BJ (cell line): ENCODE measurements at regions not wholly inside any gene's neighbourhood (a gene's known extent, or its start where the extent isn't known, plus 50 kb on each side); places are given as distances from the start of the nearest gene placed in this dataset.
"Not testable (repeated sequence)": the region's sequence is repeated elsewhere in the genome, so short reads cannot be mapped to it uniquely, and the experiment has no call there.

Experiments
- CTCF ChIA-PET: fragments of 350-600 bp; formaldehyde crosslinking; extraction: SDS; loops from one replicate; lab custom pipeline; 2021; ENCODE audit warnings: antibody characterized with exemption, inconsistent platforms; lab: Yijun Ruan, JAX
- POLR2A ChIA-PET: fragments of 300-600 bp; sonication (Branson Sonifier 250); formaldehyde crosslinking; extraction: SDS; loops from one replicate; lab custom pipeline; 2021; ENCODE audit warnings: antibody characterized with exemption; lab: Charles Lee
- DNase-seq: peaks from one replicate; pipeline ENCODE4 v3.0.0-alpha.2; 2011; ENCODE audit warnings: low read depth
- H3K27me3 ChIP-seq: 2 replicates; pipeline ENCODE4 v1.6.0; 2011; ENCODE audit warnings: low read length; ENCODE audit not compliant: control insufficient read depth, insufficient read depth
- H3K36me3 ChIP-seq: 2 replicates; pipeline ENCODE4 v1.5.1; 2011; ENCODE audit warnings: low read length; ENCODE audit not compliant: control insufficient read depth, insufficient read depth
- H3K4me3 ChIP-seq: 2 replicates; pipeline ENCODE4 v1.5.1; 2011; ENCODE audit warnings: low read depth, mild to moderate bottlenecking, control low read depth, low read length
- TF ChIP-seq, protein P1 (sequence below): IDR thresholded peaks from 2 replicates; pipeline ENCODE4 v1.5.1; 2011; ENCODE audit warnings: low read depth, mild to moderate bottlenecking, control low read depth, inconsistent platforms, low read length, moderate library complexity; ENCODE audit not compliant: insufficient read depth

DNA sequence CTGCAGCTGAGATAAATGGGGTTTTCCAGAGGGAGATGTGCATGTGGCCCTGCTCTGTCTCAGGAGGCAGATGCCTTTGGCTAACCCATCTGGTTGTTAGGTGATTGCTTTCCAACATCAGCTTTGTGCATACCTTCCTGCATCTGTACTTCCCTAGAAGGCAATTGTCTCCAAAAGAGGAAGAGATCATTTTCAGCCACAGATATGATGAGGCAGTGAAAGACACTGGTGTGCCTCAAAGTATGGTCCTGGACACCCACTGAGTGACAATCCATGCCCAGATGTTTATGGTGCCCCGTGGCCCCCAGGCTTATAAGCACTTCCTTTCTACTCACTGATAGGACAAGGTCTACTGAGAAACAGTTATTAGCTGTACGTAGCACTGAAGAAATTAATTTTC lies 117.5 kb upstream of the NR2F2 start:
- Histone ChIP-seq H3K4me3 (no peak overlapping the region), H3K36me3 (no peaks in the 10 kb centered on the region), H3K27me3 (no peaks in the 10 kb centered on the region)
- DNase-seq: no peak
- ChIA-PET POLR2A (no interaction called here), CTCF (interaction anchor here (1.0 to 1.4 kb wide), 2 partner anchors 9 to 12 kb away, joined by 4 read pairs; no protein-coding TSS in a partner anchor)
- TF ChIP-seq, protein P1, sequence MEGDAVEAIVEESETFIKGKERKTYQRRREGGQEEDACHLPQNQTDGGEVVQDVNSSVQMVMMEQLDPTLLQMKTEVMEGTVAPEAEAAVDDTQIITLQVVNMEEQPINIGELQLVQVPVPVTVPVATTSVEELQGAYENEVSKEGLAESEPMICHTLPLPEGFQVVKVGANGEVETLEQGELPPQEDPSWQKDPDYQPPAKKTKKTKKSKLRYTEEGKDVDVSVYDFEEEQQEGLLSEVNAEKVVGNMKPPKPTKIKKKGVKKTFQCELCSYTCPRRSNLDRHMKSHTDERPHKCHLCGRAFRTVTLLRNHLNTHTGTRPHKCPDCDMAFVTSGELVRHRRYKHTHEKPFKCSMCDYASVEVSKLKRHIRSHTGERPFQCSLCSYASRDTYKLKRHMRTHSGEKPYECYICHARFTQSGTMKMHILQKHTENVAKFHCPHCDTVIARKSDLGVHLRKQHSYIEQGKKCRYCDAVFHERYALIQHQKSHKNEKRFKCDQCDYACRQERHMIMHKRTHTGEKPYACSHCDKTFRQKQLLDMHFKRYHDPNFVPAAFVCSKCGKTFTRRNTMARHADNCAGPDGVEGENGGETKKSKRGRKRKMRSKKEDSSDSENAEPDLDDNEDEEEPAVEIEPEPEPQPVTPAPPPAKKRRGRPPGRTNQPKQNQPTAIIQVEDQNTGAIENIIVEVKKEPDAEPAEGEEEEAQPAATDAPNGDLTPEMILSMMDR: no peak

DNA sequence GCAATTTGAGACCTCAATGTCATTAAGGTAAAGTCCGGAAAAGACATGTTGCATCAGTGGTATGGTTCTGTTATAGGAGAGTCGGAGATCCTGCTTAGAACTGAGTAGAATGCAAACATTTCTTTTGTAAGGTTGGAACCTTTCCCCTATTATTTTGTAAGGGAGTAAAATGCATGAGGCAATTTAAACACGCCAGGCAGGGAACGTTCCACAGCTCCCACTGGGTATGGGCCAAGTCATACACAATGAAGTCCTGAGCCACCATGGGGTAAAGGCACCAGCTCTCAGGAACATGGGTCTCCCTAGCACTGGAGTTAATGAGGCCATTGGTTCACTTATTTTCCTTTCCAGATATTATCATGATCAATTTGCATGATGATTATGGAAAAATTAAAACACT lies 116.6 kb upstream of the NR2F2 start:
- CTCF ChIA-PET: interaction anchor here (1.4 kb wide), 1 partner anchor 10 kb away, joined by 4 read pairs; no protein-coding TSS in a partner anchor
- TF ChIP-seq, protein P1: no peak
- Histone ChIP-seq H3K36me3 (no peaks in the 10 kb centered on the region), H3K27me3 (no peaks in the 10 kb centered on the region), H3K4me3 (no peak overlapping the region)
- DNase-seq: no peak
- POLR2A ChIA-PET: no interaction called here

DNA sequence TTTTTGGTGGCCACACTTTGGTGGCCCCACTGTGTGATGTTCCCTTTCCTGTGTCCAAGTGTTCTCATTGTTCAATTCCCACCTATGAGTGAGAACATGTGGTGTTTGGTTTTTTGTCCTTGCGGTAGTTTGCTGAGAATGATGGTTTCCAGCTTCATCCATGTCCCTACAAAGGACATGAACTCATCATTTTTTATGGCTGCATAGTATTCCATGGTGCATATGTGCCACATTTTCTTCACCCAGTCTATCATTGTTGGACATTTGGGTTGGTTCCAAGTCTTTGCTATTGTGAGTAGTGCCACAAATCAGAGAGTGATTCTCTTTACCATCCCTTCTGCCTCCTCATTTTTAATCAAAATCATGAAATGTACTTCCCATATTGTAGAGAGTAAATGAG lies 114.0 kb upstream of the NR2F2 start:
- H3K36me3 ChIP-seq, POLR2A ChIA-PET, DNase-seq, H3K27me3 ChIP-seq, H3K4me3 ChIP-seq, CTCF ChIA-PET: not testable (repeated sequence)

DNA sequence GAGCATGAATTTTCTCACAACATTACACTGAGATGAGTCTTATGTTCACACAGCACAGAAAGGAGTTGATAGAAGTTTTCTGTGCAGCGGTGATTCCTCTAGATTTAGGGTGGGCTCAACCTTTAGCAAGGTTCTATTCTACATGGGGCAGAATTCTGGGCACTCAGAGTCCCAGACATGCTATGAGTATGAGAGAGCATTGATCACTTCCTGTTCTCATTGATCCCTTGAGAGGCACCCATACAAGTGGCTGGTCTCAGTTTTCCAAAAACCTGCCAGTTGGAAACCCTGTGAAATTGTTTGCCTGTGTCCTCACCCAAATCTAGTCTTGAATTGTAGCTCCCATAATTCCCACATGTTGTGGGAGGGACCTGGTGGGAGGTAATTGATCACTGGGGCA lies 112.5 kb upstream of the NR2F2 start:
- POLR2A ChIA-PET: interaction anchor here (0.6 kb wide), 1 partner anchor 8 kb away, joined by 4 read pairs; no protein-coding TSS in a partner anchor
- no peaks in the 10 kb centered on the region for H3K36me3 ChIP-seq
- no peak for DNase-seq
- no peak overlapping the region for H3K4me3 ChIP-seq
- H3K27me3 ChIP-seq: no peaks in the 10 kb centered on the region
- TF ChIP-seq, protein P1: no peak
- CTCF ChIA-PET: no interaction called here

DNA sequence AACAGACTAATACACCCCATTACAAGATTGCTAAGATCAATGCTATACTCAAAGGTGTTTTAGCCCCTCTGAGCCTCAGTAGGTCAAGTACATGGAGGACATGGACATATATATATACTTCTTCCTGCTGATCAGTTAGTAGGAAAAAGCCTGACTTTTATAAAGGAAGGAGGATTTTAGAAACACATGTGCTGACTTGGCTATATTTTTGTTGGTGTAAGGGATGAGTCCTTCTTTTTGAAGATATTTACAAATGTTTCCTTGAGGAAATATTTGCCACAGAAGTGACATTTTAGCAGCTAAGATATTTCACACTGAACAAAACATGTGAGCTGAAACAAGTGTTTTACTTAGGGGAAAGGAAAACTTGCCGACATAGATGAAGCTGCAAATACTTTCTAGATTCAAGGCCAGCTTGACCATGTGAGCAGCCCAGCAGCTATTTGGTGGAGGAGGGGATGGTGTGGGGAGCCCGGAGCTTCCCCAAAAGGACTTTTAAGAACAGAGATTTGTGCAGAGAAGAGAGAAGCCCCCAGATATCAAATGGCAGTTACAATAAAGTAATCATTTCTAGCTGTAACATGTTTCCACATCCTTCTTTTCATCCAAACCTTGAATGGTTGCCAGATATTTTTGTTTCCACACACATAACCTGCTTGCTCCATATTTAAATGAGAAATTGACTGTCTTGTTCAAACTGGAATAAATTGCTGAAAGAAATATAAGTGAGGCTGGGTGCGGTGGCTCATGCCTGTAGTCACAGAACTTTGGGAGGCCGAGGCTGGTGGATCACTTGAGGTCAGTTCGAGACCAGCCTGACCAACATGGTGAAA lies 111.7 kb upstream of the NR2F2 start:
- DNase-seq: no peak
- Histone ChIP-seq H3K27me3 (no peaks in the 10 kb centered on the region), H3K4me3 (no peak overlapping the region), H3K36me3 (no peaks in the 10 kb centered on the region)
- TF ChIP-seq, protein P1: no peak
- POLR2A ChIA-PET: no interaction called here
- CTCF ChIA-PET: no interaction called here
